ENCODE measurements at regions not wholly inside any gene's neighbourhood (a gene's known extent, or its start where the extent isn't known, plus 50 kb on each side); places are given as distances from the start of the nearest gene placed in this dataset.
"Not testable (repeated sequence)": the region's sequence is repeated elsewhere in the genome, so short reads cannot be mapped to it uniquely, and the experiment has no call there.

DNA sequence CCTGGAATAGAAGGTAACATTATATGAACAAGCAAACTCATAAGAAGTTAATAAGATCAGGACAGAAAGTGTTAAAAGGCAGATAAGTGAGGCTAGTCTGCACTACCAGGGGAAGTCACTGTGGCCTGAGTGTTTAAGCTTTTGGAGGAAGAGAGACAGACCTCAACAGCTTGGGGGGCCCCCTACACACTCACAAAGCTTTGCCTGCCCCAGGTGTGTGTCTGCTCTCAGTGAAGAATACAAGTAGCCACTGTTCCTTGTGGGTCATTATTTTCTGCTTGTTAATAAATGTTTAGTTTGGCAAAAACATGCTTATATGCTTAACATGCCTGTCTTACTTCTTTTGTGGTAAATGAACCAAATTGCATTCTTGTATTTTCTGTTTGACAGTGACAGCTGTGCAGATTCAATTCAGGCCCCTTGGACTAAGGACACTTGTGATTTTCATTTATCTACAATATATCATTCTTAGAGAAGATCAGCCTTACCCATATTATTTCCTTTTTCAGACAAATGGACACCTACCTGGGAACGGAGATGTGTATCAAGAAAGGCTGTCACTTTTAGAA, 50.7 kb upstream of the C12orf71 start:
- DNase-seq: no peak

DNA sequence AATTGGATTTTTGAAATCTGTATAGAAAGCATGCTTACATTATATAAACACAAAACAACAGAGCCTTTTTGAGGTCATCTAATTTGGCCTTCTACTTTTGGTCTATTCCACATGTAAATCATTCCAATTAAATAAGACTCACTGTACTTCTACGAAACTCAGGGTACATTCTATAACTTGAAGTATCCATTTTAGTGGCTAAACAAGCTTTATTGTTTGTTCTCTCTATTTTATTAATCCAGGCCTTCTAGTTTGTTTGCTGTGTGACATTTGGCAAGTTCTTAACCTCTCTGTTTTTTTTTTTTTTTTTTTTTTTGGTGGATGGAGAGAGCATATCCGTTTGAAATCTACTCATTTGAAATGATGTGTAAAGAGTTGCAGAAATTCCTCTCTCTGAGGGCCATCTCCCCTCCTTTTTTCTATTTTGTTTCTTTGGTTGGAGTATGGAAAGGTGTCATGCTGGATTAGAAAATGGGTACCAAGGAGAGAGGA, 58.1 kb upstream of the C12orf71 start:
- no peak for DNase-seq

DNA sequence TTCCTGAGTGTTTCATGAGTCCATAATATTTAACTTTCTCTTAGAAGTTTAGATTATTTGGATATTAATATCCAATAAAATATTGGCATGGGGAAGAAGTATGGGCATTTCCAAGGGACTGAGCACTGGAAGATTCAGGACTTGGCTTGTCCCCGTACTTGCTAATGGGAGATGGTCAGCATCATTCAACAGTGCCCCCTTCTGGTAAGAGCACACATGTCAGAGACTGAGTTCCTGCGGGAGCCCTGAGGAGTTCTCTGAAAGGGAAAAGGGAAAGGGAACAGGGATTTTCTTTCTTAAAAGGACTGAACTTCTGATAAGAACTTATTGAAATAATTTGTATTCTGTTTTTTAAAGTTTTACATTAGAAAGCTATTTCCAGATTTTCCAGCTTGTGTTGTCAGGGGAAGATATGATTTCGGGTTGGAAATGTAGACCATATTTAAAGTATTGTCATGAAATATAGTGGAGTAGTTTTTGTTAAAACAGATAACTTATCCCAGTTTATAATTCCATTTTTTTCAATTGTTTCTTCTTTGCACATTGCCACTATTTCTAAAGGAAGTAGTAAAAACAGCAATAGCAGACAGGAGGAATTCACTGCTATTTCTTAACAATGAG, 59.8 kb upstream of the C12orf71 start:
- peak; percentile 55 for DNase-seq

DNA sequence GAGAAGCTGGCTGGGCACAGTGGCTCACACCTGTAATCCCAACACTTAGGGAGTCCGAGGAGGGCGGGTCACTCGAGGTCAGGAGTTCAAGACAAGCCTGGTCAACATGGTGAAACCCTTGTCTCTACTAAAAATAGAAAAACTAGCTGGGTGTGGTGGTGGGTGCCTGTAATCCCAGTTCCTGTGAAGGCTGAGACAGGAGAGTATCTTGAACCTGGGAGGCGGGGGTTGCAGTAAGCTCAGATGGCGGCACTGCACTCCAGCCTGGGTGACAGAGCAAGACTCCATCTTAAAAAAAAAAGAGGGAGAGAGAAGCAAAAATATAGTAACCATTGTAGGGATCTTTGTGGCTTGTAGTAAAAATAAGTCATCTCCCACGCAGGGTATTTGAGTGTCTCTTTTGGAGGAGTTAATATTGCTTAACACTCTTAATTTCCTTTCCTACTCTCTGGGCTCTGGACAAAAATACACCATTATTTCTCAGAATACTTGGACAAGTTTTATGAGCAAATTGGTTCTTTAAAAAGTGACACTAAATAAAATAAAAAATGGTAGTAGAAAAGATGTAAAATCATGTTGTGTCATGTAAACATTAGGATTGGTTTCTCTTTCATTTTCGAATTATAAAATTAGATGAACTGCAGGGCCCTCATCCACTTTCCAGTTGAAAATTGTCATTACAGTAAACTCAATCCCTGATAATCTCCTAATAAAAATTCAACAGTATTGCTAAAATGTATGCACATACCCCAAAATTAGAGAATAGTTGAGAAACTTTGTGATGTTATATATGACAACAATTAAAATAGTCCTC, 61.1 kb upstream of the C12orf71 start:
- DNase-seq: peak; percentile 23

DNA sequence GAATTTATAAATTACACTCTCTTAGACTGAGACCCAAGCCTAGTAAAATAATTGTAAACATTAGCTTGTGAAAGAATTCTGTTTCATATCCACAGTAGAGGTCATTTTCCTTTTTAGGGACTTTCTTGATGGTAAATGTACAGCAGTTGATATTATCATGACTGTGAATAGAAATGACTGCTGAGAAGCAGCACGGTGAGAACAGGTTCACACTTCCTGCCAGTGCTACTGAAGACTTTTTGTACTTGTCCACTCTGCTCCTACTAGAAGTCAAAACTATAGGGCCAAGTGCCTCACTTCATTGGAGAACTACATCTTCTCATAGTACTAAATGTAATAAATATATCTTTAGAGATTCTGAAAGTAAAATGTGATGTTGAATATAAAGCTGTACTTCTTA, 63.3 kb upstream of the C12orf71 start:
- not testable (repeated sequence) for DNase-seq

DNA sequence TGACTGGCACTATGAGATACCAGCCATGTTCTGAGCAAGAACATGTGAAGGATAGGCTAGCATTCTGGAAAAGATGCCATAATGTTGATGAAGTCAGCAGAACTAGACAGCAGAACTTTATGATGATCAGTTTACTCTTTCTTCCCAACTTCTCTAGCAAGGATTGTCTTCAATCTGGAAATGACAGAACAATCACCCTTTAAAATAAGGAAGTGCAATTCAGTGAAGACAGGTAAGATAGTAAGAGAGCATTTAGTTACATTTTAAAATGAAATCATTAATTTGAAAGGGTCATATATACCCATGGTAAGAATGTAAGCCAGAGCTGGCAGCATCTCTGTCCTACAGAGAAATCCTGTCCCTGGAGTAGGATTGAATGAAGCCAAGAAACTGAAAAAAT, 66.0 kb upstream of the C12orf71 start:
- DNase-seq: no peak

DNA sequence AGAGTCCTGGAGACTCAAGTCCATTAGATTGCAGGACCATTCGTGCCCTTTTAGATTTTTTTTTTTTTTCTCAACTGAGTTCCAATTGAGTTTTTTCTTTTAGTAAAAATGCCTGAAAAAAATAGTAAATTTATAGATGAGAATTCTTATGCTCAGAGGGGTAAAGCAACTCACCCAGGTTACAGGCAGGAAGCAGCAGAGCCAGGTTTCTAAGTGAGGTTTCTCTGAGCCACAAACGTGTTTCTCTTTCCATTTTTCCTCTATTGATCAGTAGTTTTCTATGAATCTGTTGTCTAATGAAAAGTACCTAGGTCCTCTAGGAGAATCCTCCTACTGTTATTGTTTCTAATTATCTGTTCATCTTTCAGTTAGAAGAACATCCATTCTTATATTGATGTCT, 66.4 kb upstream of the C12orf71 start:
- no peak for DNase-seq

DNA sequence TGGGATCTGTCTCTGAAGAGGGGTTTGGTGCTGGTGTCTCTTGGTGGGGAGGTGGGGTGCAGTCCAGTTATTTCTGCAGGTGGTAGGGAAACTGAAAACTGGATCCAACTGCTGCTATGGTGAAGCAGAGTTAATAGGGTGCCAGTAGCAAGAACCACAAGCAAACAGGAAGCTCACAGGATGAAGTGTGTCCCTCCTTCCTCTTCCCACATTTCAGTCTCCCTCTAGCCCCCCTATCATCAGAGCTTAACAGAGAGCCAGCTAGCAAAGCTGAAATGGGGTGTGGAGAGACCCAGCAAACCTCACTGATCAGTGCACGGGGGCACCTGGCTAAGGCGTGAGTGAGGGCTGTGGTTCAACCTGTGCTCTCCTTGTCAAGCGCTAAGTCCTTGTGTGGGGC, 69.1 kb upstream of the C12orf71 start:
- no peak for DNase-seq

DNA sequence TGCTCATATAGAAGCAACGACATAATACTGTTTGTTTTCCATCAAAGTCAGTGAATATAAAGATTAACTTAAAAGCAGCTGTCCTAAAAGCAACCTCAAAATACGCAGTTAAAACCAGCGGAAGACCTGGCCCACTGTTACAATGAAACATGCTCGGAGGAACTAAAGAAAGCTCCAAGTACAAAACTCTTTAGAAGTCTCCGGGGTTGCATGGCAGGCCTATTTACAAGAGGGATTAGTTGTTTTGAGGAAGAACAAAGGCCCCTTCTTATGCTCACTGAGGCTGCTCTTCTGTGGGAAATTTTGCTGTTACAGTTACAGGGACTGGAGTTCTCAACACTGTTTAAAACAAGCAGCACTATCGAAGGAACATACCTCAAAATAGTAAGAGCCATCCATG, 75.9 kb upstream of the C12orf71 start:
- DNase-seq: no peak

DNA sequence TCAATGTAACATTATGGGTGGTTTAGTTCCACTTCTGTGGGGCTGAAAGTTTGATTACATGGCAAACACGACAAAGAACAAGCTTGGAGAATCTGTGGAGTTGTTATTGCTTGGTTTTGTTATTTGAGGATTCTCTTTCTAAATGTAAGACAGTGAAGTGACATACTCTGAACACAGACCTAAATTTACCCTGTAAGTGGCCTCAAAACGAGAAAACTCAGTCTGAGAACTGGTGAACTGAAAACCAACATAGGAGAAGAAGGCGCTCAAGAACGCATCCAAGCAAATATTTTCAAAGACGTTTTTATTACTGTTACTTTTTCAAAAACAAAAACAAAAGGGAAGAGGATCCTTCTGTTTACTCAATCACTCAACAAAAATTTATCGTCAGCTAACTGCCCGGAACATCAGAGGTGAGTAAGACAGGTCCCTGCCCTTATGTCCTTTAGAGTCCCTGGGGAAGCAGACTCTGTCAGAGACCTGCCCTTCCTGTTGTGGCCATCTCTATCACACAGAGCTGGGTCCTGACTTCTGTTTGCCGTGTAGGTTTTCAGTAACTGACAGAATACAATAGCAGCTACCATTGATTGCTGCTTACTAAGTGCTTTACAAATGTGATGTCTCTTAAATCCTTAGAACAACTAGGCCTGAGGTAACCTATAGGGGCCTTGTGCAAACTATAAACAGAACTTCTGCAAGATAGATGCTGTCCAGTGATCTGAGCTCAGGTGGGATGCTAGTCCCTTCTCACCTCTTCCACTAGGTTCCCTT, 79.3 kb upstream of the C12orf71 start:
- DNase-seq: no peak

DNA sequence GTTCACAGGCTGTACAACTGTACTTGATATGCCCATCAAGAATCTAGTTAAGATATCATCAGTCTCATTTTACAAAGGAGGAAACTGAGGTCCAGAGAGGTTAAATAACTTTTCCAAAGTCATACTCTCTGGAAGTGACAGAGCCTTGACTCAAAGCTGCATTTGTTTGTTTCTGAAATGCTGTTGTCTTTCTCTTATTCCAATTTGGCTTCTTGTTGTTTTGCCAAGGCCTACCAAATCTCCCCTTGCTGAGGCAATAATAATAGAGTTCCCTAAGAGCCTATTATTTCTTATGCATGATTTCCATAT, 79.8 kb upstream of the C12orf71 start:
- no peak for DNase-seq

DNA sequence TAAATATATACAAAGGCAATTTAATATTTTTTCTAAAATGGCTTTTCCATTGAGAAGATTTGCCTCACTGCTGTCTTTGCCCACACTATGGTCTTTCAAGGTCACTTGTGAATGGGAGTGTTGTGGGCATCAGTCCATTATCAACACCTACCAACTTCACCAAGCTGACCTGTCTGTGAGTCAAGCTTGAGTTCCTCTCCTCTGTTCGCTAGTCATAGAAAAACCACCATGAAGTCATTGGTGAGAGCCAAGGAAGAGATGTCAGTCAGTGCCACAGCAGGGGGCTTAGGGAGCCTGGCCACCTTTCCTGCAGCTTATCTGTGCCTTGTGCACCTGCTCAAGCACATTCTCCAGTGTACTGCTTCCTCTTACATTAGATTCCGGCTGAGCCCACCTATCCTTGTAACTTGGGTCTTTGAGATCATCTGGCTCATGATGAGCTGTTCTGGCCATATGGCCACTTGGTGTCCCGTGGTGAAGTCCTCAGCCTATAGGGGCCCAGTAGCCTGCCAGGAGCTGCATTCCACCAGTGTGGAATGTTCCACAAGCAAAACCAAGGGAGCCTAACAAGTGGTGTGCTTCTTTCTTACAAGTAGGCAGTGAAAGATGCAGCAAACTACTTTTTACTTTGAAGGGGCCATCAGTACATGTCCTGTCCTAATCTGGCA, 80.8 kb upstream of the C12orf71 start:
- no peak for DNase-seq

DNA sequence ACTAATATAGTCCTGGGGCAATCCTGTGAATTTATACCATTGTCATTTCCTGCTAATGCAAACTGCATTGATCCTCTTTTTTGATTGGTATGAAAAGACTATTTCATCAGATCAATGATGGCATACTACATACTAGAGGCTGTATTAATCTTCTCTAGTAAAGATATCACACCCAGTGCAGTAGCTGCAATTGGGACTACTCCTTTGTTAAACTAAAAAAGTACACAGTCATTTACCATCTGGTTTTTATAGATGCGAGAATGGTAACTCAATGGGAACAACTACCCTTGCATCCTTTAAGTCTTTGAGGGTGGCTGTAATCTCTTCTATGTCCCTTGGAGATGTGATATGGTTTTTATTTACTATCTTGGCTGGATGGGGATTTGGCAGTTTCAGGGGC, 80.2 kb upstream of the STK38L start:
- no peak for DNase-seq

DNA sequence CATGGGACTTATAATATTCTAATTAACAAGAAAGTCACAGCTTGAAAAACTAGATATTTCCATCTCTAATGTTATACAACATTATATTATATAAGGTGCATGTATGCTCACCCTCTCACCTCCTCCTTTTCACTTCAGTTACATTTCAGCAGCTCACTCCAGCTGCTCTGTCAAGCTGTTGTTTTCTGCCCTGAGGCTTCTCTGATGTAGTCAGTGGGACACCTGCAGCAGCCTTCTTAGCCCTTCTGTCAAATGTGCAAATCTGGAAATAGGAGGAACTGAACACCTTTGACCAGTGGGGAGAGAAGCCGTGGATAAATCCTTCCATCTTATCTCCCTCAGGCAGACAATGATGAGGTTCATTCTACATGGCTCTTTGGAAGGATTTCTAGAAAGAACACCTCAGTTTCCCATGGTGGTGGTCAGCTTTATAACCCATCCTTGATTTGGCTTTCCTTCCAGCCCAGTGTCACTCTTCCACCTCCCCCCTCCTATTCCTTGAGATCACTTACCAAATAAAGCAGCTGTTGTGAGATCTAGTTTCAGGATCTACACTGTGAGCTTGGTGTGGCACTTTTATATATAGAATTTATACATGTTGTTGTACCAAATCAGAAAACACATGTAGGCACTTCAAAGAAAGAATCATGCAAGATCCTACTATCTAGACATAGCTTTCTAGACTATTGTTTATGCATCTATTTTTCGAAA, 79.6 kb upstream of the STK38L start:
- DNase-seq: no peak

DNA sequence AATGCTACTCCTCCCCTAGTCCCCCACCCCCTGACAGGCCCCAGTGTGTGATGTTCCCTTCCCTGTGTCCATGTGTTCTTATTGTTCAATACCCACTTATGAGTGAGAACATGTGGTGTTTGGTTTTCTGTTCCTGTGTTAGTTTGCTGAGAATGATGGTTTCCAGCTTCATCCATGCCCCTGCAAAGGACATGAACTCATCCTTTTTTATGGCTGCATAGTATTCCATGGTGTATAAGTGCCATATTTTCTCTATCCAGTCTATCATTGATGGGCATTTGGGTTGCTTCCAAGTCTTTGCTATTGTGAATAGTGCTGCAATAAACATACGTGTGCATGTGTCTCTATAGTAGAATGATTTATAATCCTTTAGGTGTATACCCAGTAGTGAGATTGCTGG, 78.1 kb upstream of the STK38L start:
- not testable (repeated sequence) for DNase-seq

DNA sequence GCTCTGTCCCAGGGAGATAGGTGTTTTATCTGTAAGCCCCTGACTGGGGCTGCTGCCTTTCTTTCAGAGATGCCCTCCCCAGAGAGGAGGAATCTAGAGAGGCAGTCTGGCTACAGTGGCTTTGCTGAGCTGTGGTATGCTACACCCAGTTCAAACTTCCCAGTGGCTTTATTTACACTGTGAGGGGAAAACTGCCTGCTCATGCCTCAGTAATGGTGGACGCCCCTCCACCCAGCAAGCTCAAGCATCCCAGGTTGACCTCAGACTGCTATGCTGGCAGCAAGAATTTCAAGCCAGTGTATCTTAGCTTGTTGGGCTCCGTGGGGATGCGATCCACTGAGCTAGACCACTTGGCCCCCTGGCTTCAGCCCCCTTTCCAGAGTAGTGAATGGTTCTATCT, 72.6 kb upstream of the STK38L start:
- not testable (repeated sequence) for DNase-seq

DNA sequence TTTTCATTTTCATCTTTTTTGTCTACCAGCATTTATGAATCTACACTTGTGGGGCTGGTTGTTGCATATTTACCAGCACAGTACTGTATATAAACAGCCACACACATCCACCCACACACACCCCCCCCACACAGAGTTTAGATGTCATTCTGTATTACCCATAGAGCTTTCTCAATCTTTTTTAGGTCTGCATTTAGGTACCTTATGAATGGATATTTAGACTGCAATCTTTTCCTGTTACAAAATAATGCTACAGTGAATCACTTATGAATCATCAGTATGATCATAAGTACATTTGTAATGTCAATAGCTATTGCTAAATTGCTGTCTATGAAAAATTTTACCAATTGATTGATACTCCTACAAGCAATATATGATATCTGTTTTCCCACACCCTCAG, 67.3 kb upstream of the STK38L start:
- DNase-seq: no peak

DNA sequence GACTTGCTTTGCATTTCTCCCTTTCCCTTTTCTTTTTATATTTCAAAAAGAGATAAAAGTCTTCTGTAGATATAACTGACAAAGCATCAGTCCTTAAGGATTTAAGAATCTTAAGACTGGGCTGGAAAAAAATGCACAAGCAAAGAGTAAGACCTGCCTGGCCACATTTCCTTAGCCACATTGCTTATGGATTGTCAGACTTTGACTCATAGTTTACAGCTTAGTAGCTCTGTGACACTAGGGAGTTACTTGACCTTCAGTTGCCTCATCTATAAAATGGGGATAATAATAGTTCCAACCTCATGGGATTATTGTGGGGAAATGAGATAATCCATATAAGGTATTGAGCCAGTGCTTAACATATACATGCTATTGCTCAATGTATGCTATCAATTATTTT, 66.4 kb upstream of the STK38L start:
- DNase-seq: no peak

DNA sequence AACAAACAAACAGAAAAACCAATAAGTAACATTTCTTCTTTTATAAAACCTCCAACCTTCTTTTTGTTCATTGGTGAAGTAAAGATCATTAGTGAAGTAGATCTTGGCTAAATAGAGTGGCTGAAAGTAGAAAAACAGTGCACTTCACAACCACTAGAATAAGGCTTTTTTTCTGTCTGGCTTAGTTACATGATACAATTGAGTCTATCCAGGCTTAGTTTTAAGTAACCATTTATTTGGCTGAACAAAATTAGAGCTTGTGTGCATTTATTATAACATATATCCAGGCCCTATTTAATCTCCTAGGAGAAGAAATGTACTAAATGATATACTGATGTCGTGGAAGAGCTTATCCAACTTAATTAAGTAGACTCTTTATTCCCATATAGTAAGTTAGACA, 65.8 kb upstream of the STK38L start:
- DNase-seq: no peak

DNA sequence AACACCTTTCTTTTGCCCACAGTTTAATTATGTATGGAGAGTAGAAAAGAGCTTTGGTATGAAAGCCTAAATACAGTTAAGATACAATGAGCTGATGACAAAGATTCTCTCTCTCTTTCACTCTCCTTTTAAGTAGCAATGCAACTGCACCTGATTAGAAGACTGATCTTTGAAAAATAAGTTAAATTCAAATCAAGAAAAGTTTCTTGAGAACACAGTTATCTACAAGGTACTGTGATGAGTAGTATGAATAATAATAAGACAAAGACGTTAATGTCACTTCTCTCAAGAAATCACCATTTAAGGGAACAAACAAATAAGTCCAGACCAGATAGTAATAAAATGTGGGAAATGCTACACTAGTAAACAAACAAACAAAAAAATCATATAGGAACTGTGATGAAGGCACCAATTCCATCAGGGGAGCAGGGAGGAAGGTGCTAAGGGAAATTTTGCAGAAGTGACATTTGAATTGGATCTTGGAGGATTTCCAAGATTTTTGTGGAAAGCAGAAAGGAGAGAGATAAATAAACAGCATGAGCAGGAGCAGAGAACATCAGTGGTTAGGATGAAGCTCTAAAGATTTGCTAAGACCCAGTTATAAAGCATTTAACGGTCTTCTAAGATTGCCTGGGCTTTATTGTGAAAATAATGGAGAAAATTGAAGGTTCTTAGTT, 65.2 kb upstream of the STK38L start:
- DNase-seq: no peak

DNA sequence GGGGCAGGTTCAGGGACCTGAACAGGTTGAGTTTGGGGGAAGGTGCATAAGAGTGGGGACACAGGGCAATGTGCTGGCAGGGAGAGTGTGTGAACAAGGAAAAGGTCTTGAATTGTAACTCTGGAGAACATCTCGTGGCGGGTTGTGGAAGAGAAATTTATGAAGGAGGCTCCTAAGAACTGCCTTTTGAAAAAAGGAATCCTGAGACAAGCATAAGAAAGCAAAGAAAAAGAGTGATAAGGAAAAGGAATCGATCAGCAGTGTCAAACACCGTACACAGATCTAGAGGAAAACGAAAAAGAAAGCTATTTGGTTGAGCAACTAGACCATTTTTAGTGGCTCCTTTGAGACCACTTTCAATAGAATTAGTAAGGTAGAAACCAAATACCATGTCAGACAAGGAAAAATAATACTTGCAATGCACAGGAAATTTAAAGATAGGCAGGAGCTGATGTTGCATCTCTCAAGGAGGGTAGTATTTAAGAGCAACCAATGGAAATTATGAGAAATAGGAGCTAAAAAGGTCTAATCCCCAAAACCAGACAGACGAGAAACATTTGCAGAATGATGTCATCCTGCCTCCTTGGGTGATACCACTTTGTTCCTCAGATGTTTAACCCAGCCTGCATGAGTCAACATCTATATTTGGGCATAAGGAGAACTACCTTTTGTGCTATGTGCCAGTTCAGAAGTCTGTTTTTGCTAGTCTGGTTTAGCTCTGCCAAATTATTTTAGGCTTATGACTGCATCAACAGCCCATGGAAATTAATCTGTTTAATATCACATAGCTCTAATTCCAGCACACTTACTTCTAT, 64.5 kb upstream of the STK38L start:
- peak; percentile 37 for DNase-seq
